Mucosa of descending colon (tissue), 3 donors: ENCODE measurements at regions not wholly inside any gene's neighbourhood (a gene's known extent, or its start where the extent isn't known, plus 50 kb on each side); places are given as distances from the start of the nearest gene placed in this dataset.
"Not testable (repeated sequence)": the region's sequence is repeated elsewhere in the genome, so short reads cannot be mapped to it uniquely, and the experiment has no call there.

Source experiments
- ATAC-seq: fragments of 200-7000 bp; cut with Tn5 transposase; one replicate; pipeline ENCODE4 v1.9.1; 2020; ENCODE audit warnings: mild to moderate bottlenecking, moderate library complexity
- DNase-seq, 3 donors: peaks; one replicate each; pipeline ENCODE4 v3.0.0-alpha.2; 2020
- H3K36me3 ChIP-seq: fragments of 200-600 bp; one replicate; pipeline ENCODE4 v1.8.0; 2021; ENCODE audit warnings: low read depth, mild to moderate bottlenecking
- H3K4me1 ChIP-seq: fragments of 200-600 bp; one replicate; pipeline ENCODE4 v1.8.0; 2021; ENCODE audit warnings: low read depth, mild to moderate bottlenecking
- H3K4me3 ChIP-seq: fragments of 200-600 bp; one replicate; pipeline ENCODE4 v1.8.0; 2021; ENCODE audit warnings: mild to moderate bottlenecking
- H3K9me3 ChIP-seq: fragments of 200-600 bp; one replicate; pipeline ENCODE4 v1.8.0; 2021; ENCODE audit warnings: mild to moderate bottlenecking
- intact Hi-C, 2 donors: fragments of 100-400 bp; cut with DNase I in 1 of 2; cut with micrococcal nuclease in 1 of 2; formaldehyde crosslinking; loops; one replicate each; pipeline versions ENCODE4 v1.11.0 to v1.11.1; 2022; cut with DNase I, micrococcal nuclease
- donor health status: DM: no; HTN: no; CAD: no; lungs with moderate emphysema.
- donor health status: DM: no; HTN: no; CAD: no.
- donor health status: DM: no; HTN: yes; CAD: no.

DNA sequence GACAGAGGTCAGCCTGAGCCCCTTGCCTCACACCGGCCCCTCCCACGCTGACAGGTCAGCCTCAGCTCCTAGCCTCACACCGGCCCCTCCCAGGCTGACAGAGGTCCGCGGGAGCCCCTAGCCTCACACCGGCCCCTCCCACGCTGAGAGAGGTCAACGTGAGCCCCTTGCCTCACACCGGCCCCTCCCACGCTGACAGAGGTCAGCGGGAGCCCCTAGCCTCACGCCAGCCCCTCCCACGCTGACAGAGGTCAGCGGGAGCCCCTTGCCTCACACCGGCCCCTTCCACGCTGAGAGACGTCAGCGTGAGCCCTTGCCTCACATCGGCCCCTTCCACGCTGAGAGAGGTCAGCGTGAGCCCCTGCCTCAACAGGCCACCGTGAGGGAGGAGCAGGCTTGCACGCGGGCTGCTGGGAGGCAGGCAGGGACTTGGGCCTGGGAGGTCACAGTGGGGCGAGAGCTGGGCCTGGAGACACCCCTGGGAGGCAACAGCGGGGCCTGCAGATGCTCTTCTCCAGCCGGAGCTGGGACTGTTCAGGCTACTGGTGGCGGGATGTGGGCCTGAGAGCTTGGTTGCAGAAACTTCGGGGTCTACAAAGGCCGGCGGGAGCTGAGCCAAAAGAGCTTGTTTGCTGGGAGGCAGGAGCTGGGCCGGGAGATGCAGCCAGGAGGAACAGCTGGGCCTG is 356.4 kb downstream of the ZNF37A start:
- ATAC-seq, H3K36me3 ChIP-seq, H3K4me1 ChIP-seq, H3K4me3 ChIP-seq, intact Hi-C loops, H3K9me3 ChIP-seq: not testable (repeated sequence)
- DNase-seq = peak in 1 of 3 donors; percentile 22

DNA sequence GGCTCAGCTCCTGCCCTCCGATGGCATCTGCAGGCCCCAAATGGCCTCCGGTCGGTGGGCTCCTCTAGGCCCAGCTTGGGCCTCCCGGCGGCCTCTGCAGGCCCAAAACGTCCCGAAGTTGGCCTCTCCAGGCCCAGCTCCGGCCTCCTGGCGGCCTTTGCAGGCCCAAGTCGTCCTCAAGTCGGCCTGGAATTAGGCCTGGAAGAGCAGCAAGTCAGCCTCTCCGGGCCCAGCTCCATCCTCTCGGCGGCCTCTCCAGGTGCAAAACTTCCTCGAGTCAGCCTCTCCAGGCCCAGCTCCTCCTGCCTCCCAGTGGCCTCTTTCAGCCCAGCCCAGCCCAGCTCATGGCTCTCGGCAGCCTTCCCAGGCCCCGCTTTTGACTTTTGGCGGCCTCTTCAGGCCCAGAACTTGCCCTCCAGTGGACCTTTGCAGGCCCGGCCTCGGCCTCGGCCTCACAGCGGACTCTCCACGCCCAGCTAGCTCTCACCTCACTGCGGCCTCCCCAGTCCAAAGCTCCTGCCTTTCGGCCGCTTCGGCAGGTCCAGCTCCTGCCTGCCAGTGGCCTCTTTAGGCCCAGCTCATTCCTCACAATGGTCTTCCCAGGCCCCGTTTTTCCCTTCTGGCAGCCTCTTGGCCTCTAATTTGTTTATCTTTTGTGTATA is 357.3 kb downstream of the ZNF37A start:
- intact Hi-C loops, H3K36me3 ChIP-seq, ATAC-seq, H3K9me3 ChIP-seq, H3K4me3 ChIP-seq, H3K4me1 ChIP-seq: not testable (repeated sequence)
- peak in 1 of 3 donors; percentile 28 for DNase-seq
